HG02943 (cell line): ENCODE measurements at regions not wholly inside any gene's neighbourhood (a gene's known extent, or its start where the extent isn't known, plus 50 kb on each side); places are given as distances from the start of the nearest gene placed in this dataset.

Source experiments
- ATAC-seq: cut with Tn5 transposase; IDR thresholded peaks from one replicate; pipeline ENCODE4 v1.9.1; 2021; ENCODE audit warnings: mild to moderate bottlenecking, low read depth, moderate library complexity; ENCODE audit not compliant: unreplicated experiment

DNA sequence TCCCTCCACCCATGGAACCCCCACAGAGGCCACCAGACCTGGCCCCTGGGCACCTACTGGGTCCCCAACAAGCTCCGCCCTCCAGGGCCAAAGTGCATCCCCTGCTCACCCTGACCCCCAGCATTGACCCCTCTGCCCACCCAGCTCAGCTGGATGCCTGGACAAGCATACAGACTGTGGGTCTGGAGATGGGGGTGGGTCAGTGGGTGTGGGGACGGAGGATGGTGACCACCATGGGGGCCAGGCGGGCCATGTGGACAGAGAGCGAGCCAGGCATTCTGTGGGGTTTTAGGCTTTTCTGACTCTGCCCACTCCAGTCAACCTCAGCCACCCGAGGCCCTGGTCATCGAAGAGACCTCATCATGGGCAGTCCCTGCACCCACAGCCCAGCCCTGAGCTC, 183.7 kb downstream of the BRD1 start:
- no peak for ATAC-seq

DNA sequence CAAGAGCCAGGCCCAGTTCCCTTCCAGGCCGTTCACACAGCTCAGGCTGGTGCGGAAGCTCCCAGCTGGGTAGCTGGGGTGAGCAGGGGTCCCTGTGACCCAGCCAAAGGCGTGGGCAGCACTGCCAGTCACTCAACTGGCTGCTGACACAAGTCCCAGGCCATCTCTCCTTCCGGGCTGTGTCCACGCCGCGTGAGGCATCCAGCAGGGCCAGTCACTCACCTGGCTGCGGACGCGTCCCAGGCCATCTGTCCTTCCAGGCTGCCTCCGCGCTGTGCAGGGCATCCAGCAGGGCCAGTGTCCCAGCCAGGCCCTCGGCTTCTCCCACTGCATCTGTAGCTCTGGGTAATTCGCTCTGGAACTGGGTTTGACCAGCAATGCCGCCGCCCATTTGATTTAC, 184.2 kb downstream of the BRD1 start:
- ATAC-seq, result no peak

DNA sequence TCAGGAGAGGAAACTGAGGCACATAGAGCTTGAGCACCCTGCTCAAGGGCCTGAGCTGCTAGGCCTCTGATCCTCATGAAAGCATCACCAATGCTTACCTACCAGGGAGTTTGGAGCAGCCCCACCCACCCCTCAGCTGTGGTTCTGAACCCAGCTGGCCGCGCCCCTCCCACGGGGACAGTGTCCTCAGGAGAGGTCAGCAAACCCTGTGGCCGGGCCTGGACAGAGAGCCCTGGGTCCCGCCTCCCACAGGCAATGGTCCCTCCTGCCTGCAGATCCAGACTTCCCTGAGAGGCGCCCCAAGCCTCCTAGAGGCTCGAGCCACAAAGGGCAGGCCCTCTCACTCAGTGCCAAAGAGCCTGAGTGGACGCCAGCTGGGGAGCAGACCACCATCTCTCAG, 184.9 kb downstream of the BRD1 start:
- ATAC-seq, result no peak

DNA sequence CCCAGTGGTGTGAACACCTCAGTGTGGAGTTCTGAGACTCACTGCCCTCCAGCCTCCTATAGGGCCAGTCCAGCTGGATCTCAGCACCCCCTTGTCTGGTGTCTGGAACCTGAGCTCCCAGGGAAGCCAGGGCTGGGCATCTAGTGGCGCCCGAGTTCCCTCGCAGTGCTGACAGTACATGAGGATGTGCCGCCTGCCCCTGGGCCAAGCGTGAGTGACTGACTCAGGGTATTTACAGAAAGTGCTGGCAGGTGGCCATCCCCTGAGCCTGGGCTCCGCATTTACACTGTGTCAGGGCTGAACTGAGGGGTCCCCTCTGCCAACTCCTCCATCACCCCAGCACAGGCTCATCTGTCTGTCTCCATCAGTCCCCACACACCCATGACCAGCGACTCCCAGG, 185.3 kb downstream of the BRD1 start:
- no peak for ATAC-seq

DNA sequence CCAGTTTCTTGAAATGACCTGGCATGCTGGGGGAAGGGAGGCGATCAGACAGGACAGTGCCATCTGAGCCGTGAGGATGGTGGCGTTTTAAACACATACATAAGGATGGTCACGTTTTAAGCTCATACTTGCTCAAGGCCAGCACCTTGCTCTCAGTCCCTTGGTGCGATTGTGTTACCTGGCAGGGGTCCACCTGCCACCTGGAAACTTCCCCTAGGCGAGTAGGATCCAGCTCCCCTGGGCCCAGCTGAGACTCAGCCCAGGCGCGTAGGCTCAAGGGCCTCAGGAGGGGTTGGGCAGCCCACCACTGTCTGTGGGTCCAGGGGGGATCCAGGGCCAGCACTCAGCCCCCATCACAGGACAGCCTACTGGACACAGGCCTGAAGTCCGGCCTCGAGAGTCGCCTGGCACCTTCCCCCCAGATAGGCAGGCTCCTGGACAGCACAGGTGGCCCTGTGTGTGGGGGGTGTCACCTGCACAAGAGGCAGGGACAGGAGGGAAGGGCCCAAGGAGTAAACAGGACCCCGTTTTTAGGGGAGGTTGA, 185.8 kb downstream of the BRD1 start:
- no peak for ATAC-seq

DNA sequence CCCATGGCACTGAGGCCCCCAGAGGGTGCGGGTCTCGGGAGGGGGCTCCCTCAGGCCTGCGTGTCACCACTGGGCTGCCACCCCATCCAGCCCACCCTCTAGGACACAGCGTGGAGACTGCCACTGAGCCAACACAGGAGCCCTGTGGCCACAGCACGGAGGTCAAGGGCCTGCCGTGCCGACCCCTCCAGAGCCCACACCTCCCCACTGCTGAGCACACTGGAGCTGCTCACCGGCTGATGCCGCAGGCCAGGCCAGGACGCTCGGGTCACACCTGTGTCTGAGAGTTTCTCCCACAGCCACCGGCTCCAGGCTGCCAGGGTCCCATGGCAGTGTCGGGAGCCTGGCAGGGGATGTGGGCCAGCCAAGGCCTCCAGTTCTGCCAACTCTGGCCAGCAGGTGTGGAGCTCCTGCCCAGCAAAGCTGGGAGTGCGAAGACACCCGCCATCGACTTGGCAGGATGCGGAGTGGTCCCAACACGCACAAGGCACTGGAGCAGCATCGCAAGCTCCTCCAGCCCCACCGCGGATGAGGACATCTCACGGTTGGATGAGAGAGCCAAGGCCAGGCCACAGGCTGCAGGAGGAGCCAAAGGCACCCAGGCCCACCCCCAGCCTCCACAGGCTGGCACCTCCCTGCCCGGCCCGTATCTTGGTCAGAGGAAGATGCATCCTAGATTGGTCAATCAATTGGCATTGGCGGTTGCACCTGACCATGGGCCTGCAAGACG, 187.1 kb downstream of the BRD1 start:
- ATAC-seq, result no peak

DNA sequence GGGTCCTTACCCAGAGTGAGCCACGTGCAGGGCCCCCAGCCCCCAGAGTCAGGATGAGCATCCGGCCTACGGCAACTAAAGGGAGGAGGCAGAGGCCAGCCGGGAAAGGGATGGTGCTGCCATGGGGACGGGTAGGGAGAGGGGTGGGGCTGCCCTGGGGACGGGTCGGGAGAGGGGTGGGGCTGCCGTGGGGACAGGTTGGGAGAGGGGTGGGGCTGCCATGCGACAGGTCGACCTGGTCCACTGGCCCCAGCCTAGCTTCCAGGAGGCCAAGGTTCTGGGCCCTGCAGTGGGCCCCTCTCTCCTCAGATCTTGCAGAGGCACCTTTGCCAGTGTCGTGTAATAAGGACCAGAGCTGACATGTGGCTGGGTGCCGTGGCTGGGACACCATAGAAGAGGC, 187.7 kb downstream of the BRD1 start:
- ATAC-seq, result no peak

DNA sequence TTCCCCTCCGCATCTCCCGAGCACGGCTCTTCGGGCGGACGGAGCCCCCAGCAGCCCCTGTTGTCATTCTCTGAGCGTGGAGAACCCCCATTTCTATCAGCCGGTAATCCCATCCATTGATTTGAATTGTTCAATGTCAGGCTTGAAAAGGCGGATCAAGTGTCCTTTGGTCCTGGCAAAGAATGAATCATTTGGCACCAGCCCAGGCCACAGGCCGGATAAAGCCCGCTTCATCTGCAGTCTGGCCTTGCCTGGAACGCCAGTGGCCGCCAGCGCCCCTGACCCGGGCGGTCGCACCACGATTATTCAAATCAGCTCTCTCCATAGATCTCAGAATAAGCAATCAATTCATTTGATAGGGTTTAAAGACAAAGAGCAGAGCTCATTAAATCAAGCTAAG, 188.9 kb downstream of the BRD1 start:
- ATAC-seq, result no peak

DNA sequence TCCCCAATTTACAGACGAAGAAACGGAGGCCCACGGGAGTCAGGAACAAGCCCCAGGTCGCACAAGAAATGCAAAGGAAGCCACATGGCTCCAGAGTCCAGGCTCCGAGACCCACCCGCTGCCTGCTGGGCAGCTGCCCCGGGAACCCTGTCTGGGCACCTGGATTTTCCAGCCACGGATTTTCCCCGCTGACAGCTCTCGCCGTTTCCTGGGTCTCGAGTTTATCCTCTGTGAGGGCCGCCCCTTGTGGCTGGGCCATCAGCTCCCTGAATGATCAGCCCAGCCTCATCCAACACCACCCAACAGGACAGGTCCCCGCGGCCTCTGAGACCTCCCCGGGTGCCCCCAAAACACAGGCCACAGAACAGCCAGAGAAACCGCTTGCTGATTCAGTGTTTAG, 189.7 kb downstream of the BRD1 start:
- ATAC-seq, result no peak

DNA sequence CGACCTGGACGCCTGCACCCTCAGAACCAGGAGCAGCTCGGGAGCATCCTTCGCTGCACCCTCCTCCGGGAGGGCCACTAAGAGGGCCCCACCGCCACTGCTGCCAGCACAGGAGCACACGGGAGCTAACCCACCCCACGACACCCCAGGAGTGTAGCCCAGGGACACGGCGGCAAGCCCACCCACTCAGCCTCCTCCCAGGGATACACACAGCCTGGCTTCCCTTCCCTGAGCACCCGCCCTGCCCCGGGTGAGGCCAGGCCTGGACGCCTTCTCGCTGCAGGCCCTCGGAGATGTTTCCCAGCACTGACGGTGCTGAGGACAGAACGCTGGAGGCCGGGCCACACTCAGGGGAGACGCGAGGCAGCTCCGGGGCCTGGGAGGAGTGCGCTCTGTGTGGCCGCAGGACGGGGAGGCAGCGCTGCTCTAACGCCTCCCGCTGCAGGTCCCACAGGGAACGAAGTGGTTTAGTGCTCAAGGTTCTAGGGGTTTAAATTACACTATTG, 190.4 kb downstream of the BRD1 start:
- no peak for ATAC-seq

DNA sequence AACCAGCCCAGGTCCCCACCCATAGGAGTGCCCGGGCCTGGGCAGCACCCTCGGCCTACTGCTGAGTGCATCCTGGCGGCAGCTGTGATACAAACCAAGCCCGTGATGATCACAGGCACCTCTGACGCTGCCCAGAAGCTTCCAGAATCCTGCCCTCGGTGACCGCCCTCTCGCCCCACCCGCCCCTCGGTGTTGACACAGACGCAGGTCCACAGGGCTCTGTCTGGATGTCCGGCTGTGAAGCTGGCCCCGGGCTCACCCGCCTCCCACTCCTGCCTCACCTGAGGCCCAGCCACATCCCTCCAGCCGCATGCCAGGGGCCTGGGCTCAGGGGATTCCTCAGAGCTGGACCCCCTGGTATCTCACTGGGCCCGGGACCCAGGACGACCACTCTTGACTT, 191.0 kb downstream of the BRD1 start:
- ATAC-seq, result no peak

DNA sequence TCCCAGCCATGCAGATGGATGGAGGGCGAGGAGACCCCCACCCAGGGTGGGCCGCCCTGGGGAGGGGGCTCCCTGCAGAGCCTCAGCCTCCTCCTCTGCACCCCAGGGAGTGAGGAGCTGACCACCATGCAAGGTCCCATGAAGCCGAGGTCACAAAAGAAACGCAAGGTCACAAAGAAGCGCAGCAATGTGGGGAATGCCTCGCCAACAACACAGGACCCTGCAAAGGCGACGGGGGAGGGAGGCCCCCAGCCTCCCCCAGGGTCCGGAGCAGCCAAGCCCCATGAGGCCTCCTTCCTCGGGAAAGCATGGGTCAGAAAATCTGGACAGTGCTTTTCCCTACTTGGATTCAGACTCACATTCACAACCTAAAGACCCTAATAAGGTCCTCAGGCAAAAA, 191.5 kb downstream of the BRD1 start:
- no peak for ATAC-seq

DNA sequence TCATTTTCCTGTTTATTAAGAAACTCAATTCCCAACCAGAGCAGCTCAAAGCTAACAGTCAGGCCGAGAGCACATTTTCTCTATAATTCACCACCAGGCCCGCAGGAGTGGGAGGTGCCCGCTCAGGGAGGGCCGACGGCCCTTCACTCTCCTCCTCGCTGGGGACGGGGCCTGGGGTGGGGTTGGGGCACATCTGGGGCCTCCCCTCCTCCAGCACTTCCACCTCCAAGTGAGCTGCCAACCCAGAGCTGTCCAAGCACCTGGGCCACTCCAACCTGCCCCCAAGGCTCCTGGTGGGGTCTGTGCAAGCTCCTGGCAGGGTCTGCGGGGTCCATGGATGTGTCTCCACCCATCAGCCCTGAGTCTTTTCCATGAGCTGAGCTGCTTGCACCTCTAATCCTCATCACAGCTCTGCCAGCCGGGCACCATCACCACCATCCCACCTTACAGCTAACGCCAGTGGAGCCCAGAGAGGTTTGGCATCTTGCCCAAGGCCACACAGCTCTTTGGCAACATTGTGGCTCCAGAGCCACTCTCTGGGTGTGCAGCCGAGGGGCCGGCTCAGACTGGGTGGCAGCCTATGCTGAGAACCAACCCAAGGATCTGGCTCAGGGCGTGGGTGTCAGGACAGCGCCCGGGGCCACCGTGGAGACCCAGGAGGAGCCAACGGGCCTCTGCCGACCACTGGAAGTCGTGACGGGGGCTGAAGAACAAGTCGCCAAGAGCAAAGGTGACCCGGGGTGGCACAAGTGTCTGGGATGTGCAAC, 193.5 kb downstream of the BRD1 start:
- ATAC-seq, result no peak

DNA sequence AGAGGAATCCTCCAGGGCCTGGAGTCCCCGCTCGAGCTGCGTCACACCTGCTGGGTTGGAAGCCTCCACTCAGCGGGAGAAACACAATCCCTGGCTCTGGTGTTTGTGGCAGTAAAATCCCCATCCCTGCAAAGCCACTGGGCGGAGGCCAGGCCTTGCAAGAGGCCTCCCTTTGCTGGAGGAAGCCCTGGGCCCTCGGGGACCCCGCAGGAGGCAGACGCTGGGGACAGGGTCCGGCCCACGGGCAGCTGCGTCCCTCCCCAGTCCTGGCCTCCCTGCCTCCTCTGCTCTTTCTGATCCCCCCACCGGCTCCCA, 194.7 kb downstream of the BRD1 start:
- ATAC-seq, result no peak

DNA sequence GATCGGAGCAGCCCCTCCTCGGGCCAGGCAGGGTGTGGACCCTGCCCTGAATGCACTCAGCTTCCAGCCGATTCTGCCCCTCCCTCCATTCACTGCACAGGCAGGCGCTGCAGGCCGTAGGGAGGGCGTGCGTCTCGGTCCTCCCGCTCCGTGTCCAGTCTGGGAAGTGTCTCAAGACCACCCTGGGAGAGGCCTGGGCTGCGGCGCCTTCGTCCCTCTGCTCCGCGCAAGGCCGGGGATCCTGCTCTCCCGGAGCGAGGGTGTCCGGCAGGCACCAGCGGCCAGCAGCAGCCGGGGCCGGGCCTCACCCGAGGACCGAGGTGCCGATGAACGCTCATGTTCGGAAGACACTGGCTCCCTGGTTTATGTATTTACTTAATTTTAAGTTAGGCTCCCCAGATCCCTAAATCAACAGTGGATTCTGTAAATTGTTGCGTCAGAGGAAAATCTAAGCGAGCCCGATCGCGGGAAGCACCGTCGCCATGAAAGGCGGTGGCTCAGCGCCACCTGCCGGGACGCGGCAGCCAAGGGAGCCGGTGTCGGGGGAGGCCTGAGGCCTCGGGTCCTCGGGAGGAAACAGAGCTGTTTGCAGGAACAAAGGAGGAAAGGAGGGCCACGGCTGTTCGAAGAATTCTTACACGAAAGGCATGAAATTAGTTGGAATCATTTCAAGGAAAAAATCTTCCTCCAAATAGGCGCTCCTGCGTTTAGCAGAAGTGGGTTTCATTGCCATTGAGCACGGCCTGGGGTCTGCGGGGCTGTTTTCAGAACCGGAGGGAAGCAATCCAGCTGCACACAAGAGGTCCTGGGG, 195.3 kb downstream of the BRD1 start:
- ATAC-seq, result no peak

DNA sequence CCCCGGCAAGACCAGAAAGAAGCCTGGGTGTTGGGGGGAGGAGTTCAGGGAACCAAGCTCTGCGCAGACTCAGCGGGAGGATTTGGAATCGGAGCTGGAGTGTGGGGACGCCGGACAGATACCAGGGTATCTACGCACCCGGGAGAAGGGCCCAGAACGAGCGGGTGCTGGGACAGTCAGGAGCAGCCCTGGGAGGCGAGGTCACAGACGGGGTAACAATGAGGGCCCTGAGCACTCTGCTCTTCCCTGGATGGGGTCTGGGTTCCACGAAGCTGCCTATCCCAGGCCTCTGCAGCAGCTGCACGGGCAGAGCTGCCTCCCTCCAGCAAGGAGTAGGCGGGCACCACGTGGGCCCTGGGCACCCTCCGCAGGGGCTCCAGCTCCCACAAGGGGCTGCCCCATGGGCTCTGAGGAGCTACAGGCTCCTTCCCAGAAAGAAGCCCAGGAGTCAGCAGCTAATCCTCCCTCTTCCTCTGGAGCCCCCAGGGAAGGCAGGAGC, 197.2 kb downstream of the BRD1 start:
- no peak for ATAC-seq

DNA sequence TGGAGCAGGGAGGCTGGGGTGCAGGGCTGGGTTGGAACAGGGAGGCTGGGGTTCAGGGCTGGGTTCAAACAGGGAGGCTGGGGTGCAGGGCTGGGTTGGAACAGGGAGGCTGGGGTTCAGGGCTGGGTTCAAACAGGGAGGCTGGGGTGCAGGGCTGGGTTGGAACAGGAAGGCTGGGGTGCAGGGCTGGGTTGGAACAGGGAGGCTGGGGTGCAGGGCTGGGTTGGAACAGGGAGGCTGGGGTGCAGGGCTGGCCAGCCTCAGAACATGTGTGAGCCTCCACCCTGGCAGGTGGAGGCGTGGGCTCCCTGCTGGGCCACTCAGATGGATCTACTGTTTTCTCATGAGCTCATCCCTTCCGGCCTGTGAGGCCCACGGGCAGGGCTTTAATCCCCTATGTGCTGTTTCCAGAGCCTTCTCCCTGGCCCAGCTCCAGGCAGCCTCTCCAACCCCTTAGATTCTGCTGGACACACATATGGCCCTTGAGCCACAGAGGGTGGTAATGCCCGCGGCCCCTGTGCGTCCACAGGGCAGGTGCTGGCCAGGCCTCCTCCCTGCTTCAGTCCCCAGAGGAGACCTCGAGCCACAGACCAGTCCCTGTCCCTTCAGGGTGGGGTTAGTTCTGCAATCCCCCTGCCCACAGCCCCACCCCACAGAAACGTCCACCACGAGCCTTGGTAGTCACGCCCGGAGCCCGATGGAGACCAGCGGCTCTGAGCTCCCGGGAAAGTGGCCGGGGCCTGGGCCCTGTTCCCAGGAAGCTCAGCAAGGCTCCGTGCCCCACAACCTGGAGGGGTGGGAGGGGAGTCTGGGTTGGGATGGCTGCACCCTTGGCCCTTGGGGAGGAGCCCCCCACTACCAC, 197.9 kb downstream of the BRD1 start:
- ATAC-seq, result no peak

DNA sequence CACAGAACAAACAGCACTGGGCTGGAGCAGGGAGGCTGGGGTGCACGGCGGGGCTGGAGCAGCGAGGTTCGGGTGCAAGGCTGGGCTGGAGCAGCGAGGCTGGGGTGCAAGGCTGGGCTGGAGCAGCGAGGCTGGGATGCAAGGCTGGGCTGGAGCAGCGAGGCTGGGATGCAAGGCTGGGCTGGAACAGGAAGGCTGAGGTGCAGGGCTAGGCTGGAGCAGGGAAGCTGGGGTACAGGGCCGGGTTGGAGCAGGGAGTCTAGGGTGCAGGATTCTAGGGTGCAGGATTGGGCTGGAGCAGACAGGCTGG, 198.5 kb downstream of the BRD1 start:
- no peak for ATAC-seq

DNA sequence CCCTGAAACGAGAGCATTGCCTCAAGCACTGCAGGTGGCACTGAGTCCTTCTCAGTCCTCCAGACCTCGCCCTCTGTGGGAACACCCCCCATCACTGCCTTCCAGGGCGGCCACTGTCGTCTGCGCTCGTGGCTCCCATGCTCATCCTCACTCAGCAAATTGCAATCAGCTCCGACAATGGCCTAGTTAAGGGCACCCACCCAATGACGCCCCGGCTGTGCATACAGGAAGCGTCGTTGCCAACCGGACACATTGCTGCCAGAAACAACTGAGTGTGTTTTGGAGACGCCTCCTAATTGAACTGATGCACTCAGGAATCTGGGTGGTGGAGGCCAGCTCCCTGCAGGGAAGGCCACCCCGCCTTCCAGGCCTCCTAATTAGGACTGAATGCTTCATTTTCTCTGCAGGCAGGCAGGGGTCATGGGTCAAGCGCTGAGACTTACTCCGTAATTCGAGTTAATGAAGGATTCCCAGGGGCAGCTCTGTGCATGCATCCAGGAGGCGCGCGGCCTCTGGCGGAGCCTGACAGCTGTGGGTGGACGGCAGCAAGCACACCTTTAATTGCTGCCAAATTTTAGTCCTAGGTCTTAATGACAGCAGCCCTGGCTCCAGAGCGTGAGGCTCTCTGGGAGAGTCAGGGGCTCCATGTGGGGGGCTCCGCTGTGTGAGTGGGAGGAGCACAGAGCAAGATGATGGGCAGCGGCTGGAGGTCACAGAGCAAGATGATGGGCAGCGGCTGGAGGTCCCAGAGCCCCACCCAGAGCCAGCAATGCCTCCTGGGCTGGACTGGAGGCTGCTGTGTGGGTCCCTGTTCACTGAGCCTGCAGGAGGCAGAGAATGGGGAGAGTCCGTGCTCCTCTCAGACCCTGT, 199.0 kb downstream of the BRD1 start:
- no peak for ATAC-seq
